ENCODE measurements at regions not wholly inside any gene's neighbourhood (a gene's known extent, or its start where the extent isn't known, plus 50 kb on each side); places are given as distances from the start of the nearest gene placed in this dataset.

GRCh38 chr10:84700668-84701369 lies 372.4 kb downstream of the CCSER2 start:
- no peaks in the 10 kb centered on the region for H3K23me2 ChIP-seq (ENCODE audit: insufficient read length, low read depth, low read length, poor library complexity, severe bottlenecking)
- no peak overlapping the region for H3K18ac ChIP-seq (ENCODE audit: insufficient read length, low read depth, low read length)
- H3K9ac ChIP-seq (ENCODE audit: extremely low read depth, insufficient read length, low read length) = no peak overlapping the region
- H4K8ac ChIP-seq (replicated peaks; ENCODE audit: insufficient read length, low read depth, low read length) = no peak overlapping the region
- H3K4me2 ChIP-seq (ENCODE audit: insufficient read depth, insufficient read length, low read length) = no peak overlapping the region
- H2BK12ac ChIP-seq (ENCODE audit: insufficient read length, low read depth, low read length) = no peak overlapping the region
- H3T11ph ChIP-seq (ENCODE audit: low read length) = no peak overlapping the region
- no peak overlapping the region for H3K4me3 Mint-ChIP-seq
- no peak for TF ChIP-seq CTCF (conservative IDR thresholded peaks at IDR 0.05)
- no peak overlapping the region for H2BK15ac ChIP-seq (ENCODE audit: low read depth, low read length)
- no peak for DNase-seq
- H4K91ac ChIP-seq (ENCODE audit: insufficient read length, low read depth, low read length) = no peak overlapping the region
- no peak overlapping the region for H2AK5ac ChIP-seq (ENCODE audit: insufficient read length, low read length)
- no peak overlapping the region for H2BK120ac ChIP-seq (ENCODE audit: low read depth, low read length, poor library complexity, severe bottlenecking)
- no peak overlapping the region for H2BK5ac ChIP-seq (ENCODE audit: insufficient read length, low read length)
- no peak overlapping the region for H3K23ac ChIP-seq (ENCODE audit: insufficient read length, low read depth, low read length)
- no peaks in the 10 kb centered on the region for H3K79me1 ChIP-seq (ENCODE audit: insufficient read depth, low read depth, low read length, poor library complexity, severe bottlenecking)
- no peaks in the 10 kb centered on the region for H3K79me2 ChIP-seq (ENCODE audit: insufficient read depth, low read length)
- H3K27me3 Mint-ChIP-seq (ENCODE audit: low read depth) = no peaks in the 10 kb centered on the region; the same call in 1 of the 2 replicates
- H3K9me3 Mint-ChIP-seq = no peaks in the 10 kb centered on the region
- no peak overlapping the region for H3K14ac ChIP-seq (ENCODE audit: insufficient read depth, low read length)
- no peak overlapping the region for H4K5ac ChIP-seq (ENCODE audit: insufficient read length, low read depth, low read length)
- H3K27me3 ChIP-seq (ENCODE audit: insufficient read depth, low read length) = no peaks in the 10 kb centered on the region
- no peak overlapping the region for H3K27ac Mint-ChIP-seq
- H3K56ac ChIP-seq (ENCODE audit: insufficient read length, low read depth, low read length) = no peak overlapping the region
- no peaks in the 10 kb centered on the region for H3K36me3 Mint-ChIP-seq (ENCODE audit: insufficient read depth in 1 of 3, low read depth in 3 of 3)
- peaks cover 14 to 19% of the 10 kb centered on the region in 2 experiments for H3K4me1 Mint-ChIP-seq
- no peaks in the 10 kb centered on the region for H4K20me1 ChIP-seq (ENCODE audit: control insufficient read depth, insufficient read depth, insufficient read length)
- H3K4ac ChIP-seq (ENCODE audit: low read depth, low read length) = no peak overlapping the region
- H3K27ac ChIP-seq (ENCODE audit: insufficient read length, low read depth, low read length) = no peak overlapping the region
- H2AFZ ChIP-seq (ENCODE audit: low read length) = no peak overlapping the region
- H3K9me3 ChIP-seq (ENCODE audit: control insufficient read depth, low read depth, low read length) = no peaks in the 10 kb centered on the region
- H2BK20ac ChIP-seq (ENCODE audit: low read depth, low read length, poor library complexity, severe bottlenecking) = no peak overlapping the region
- no peaks in the 10 kb centered on the region for H3K4me1 ChIP-seq (ENCODE audit: insufficient read depth, low read length)
- WGBS (ENCODE audit: extremely low coverage, insufficient read length, low lambda C conversion rate) = no CpG with 5 or more reads among the region's 4 CpGs

Measured in H9 (cell line).